NCI-H460 (cell line): ENCODE measurements at regions not wholly inside any gene's neighbourhood (a gene's known extent, or its start where the extent isn't known, plus 50 kb on each side); places are given as distances from the start of the nearest gene placed in this dataset.

ENCODE experiments used
- DNase-seq: peaks from one replicate; pipeline ENCODE4 v3.0.0-alpha.2; 2016; ENCODE audit warnings: low read depth; ENCODE audit errors: extremely low read depth

DNA sequence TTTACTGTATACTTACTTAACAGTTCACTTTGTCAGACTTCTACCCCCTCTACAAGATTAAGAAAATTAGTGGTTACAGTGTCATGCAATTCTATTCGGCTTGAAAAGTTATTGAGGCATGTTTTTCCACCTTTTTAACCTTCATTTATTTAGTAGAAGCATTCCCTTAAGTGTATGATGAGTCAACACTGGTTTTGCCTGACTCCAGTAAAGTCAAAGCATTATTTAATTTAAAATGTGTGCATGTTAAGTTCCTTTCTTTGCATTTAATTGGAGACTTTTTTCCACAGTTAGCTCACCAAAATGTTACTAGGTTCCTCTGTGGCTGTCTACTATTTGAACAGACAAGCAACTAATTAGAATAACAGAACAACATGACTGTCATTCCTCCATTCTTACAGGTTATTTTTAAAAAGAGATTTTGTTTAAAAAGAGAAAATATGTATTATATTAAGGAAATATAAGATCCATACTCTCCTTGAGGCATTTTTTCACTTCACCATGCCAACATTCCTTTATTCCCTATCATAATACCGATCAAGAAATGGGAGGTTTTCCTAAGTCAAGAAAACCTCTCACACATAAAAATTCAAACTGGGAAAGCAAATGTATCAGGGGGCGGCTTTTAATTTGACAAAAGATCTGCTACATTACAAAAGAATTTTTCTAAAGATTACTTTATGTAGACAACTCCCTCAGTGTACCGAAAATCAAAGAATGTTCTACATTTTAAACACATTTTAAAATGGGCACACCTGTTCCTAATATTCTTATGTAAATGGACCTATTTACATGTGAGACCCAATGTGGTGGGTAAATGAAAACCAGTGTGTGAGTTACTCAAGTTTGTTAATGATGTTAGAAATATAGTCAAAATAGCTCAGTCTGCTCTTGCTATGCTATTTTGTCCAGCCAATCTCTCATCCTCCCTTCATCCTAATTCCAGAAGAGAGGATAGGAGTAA, 361.2 kb downstream of the UTRN start:
- no peak for DNase-seq

DNA sequence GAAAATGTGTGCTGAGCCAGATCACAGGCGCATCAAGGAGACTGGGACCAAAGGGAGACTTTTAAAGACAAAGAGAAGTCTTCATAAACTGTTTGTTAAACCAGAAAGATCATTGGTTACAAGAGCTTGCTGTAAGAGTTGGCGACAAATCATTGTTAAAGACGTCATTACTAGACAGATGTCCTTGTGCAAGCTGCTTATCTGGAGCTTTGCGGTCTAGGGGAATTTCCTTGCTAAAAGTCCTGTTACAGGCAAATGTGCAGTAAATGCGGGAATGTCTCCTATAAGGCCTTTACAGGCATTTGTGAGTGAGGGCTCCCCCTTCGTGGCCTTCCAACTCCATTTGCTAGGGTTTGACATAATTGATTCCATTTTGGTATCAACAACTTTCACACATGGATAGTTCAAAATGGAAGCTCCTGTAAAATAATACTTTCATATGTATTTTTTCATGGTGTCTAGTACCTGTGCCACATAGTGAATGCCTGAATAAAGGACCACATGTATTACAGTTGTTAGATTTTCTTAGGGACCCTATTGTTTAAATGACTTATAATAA, 362.4 kb downstream of the UTRN start:
- no peak for DNase-seq

GRCh38 chr6:144647971-144648651, 363.0 kb downstream of the UTRN start:
- no peak for DNase-seq

GRCh38 chr6:144649085-144649484, 363.9 kb downstream of the UTRN start:
- no peak for DNase-seq

GRCh38 chr6:144651234-144651633, 366.1 kb downstream of the UTRN start:
- DNase-seq: no peak

GRCh38 chr6:144652292-144652891, 367.3 kb downstream of the UTRN start:
- DNase-seq: no peak

DNA sequence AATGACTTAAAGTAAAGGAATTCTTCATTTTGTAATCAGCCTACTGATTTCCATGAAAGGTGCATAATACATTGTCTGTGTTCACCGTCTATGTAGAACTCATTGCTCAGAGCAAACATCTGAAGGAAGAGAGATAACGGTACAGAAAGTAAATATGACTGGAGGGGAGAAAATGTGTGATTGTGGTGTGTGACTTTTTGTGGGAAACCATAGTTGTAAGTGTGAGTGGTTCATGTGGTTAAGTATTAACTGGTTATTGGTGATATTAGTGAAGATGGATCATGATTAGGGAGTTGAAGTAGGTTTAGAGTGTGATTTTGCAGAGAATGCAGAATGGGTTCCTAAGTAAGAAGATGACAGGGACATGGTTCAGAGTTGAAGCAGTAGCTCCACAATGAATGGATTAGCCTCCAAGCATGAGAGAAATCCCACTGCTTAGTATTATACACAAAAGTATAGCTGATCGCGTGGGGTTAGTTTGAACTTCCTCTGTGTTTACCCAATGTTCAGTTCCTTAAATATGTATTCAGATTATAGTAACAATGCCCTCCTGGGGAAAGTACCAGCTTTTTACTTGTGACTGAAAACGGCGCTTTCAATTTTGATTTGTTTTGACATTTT, 368.9 kb downstream of the UTRN start:
- DNase-seq: no peak

- no peak for DNase-seq
Observed at GRCh38 chr6:144654506-144654905, 369.4 kb downstream of the UTRN start.

GRCh38 chr6:144655376-144655775, 370.2 kb downstream of the UTRN start:
- DNase-seq: no peak

GRCh38 chr6:144657691-144658090, 372.6 kb downstream of the UTRN start:
- no peak for DNase-seq

DNA sequence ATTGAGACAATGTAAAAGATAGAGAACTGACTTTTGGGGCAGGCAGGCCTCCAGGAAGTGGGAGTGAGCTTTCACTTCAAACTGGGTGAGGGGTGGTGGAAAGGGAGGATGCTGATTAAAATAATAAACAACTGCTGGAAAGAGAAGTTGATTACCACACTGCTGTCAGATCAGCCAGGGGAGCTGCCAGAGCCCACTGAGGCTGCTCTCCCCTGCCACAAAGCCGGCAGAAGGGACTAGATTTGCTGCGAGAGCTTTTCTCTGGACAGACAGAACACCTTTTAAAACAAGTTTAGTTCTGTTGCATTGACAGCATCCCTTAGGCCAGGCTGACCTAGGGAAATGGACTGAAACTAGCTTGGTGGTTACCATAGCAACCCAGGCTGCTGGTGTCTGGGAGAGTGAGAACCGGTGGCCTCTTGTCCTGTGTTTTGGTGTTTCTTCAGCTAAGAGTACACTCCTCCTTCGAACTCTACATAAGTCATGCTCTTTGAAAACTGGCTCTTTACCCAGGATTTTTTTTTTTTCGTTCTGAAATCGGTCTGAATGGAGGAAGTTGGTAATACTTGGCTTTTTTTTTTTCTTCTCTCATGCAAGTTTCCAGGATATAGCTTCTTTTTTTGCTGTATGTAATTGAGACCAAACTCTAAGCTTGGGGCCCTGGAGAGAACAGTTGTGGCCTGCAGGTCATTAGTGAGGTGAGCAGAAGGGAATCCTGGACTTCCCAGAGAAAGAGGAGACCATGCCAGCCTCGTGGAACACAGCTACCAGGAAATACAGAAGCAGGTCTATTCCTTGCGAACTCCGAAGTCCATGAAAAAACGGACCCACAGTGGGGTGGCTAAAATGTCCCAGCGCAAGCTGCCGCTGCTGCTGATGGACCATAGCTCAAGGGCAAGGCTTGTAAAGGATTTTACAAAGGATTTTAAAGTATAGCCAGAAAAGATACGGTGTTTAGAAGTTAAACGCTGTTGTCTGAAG, 374.4 kb downstream of the UTRN start:
- DNase-seq: no peak

- DNase-seq: no peak
Observed at GRCh38 chr6:144660561-144661115, 375.5 kb downstream of the UTRN start.

DNA sequence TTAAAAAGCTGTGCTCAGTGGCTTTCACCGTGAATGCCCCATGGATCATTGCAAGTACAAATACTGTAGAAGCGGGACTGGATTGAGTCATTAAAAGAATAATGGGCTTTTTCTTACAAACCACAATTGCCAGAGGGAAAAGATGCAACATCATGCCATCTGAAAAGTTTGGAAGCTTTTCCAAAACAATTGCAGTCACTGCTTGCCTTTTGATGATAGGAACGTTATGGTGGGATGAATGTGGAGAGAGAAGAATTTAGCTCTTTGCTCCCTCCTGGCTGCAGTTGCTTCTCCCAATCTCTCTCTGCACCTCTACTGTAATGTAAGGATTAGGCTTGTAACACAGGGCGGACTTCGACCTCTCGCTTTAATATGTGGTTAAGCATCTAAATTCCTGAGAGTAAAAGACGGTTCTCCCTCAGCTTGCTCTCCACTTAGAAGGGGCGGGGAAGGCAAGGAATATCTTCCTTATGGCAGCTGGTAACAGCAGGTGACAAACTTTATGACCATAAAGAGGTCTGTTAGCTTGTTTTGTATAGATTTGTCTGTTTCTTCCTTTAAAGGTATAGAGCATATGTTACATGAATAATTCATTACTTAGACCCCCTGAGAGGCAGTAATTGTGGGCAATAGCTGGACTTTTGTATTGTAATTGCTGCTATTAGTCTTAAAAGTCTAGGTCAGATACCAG, 376.1 kb downstream of the UTRN start:
- DNase-seq: no peak

DNA sequence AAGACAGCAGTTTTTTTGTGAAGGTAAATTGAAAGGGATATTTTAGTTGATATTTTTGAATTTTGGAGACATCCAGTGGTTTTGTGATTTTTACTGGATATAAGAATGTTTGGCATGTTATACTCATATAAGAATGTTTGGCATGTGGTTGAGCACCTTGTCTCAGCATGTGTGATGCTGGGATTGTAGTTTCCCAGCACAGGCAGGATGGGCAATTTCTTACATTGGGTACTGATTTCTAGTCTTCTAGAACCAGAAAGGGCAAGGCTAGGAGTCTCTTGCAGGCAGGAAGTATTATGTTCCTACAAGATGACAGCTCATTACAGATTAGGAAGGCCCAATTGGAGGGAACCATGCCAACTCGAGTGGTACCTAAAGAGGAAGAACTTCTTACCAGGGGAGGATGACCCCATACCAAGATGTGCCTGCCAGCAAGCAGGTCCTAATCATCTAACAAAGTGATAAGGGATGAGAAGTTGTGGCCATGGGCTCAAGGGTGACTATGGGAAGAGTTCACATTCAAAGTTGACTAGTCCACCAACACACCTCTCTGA, 377.8 kb downstream of the UTRN start:
- no peak for DNase-seq

DNA sequence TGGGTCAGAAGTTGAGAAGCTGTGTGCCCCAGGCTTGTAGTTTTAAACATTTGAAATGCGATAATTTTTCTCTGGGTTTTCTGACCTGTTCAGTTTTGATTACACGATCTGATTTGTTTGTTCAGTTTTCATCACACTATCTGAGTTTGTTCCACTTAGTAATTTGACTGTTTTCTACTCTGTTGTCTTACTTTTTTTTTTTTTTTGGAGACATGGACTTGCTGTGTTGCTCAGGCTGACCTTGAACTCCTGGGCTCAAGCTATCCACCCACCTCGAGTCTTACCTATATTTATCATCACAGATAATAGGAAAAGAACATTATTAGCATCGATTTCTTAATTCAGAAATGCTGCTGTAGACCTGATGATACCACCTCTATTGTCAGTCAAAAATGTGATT, 379.1 kb downstream of the UTRN start:
- DNase-seq: no peak

- no peak for DNase-seq
Observed at GRCh38 chr6:144664947-144665346, 379.8 kb downstream of the UTRN start.

GRCh38 chr6:144665932-144666450, 380.9 kb downstream of the UTRN start:
- no peak for DNase-seq

DNA sequence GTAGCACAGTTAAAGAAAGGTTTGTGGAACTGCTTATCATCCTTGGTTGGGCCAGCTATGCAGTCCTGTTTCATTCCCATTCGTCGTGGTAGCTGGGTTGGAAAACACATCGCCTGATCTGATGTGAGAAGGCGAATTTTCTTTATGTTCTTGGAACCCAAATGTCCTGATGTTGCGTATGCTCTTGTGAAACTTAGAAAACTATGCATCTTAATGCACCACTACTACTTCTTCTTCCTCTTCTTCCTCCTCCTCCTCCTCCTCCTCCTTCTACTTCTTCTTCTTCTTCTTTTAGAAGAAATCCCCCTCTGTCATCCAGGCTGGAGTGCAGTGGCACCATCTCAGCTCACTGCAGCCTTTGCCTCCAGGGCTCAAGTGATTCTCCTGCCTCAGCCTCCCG, 381.6 kb downstream of the UTRN start:
- no peak for DNase-seq
